ENCODE measurements at regions not wholly inside any gene's neighbourhood (a gene's known extent, or its start where the extent isn't known, plus 50 kb on each side); places are given as distances from the start of the nearest gene placed in this dataset.

DNA sequence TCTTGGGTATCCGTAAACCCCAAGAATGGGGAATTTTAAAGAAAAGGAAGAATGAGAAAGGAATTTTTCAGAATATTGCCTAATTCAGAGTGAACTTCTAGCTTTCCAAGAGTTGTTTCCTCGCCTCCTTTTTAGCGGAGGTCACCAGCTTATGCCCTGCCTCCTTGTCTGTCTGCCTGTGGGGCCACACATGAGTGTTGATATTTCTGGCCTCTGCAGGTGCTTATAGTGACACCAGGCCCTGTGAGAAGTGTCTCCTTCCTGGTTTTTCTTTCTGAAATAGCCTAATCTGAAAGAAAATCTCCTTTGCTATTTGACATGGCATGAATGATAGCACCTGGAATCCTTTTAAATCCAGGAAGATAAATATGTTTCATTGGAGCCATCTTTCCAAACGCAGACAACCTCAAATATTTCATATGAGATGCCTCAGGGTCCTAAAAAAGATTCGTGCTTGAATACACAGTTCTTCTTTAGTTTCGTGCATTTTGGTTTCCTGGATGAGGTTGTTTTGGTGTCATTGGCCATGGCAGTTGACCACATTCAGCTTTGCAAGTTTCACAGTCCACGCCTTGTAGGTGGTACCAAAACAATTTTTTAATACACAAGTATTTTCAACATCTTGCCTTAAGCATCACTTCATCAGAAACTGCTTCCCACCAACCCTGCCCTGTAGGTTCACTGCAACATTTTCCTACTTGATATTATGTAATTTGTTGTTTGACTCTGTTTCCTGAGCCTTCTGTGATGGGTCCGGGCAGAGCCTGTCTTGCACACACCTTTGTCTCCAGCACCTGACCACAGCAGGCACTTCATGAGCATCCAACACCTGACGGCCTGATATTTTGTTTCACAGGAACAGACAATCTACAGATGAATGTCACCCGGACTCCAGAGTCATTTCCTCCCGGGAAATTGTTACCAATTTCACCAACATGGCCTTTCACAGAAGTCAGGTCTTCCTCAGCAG, 159.4 kb downstream of the C11orf91 start:
- TF ChIP-seq, protein P1, sequence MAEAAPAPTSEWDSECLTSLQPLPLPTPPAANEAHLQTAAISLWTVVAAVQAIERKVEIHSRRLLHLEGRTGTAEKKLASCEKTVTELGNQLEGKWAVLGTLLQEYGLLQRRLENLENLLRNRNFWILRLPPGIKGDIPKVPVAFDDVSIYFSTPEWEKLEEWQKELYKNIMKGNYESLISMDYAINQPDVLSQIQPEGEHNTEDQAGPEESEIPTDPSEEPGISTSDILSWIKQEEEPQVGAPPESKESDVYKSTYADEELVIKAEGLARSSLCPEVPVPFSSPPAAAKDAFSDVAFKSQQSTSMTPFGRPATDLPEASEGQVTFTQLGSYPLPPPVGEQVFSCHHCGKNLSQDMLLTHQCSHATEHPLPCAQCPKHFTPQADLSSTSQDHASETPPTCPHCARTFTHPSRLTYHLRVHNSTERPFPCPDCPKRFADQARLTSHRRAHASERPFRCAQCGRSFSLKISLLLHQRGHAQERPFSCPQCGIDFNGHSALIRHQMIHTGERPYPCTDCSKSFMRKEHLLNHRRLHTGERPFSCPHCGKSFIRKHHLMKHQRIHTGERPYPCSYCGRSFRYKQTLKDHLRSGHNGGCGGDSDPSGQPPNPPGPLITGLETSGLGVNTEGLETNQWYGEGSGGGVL (tag by site-specific recombination; IDR thresholded peaks at IDR 0.05): no peak
- TF ChIP-seq, protein P2, sequence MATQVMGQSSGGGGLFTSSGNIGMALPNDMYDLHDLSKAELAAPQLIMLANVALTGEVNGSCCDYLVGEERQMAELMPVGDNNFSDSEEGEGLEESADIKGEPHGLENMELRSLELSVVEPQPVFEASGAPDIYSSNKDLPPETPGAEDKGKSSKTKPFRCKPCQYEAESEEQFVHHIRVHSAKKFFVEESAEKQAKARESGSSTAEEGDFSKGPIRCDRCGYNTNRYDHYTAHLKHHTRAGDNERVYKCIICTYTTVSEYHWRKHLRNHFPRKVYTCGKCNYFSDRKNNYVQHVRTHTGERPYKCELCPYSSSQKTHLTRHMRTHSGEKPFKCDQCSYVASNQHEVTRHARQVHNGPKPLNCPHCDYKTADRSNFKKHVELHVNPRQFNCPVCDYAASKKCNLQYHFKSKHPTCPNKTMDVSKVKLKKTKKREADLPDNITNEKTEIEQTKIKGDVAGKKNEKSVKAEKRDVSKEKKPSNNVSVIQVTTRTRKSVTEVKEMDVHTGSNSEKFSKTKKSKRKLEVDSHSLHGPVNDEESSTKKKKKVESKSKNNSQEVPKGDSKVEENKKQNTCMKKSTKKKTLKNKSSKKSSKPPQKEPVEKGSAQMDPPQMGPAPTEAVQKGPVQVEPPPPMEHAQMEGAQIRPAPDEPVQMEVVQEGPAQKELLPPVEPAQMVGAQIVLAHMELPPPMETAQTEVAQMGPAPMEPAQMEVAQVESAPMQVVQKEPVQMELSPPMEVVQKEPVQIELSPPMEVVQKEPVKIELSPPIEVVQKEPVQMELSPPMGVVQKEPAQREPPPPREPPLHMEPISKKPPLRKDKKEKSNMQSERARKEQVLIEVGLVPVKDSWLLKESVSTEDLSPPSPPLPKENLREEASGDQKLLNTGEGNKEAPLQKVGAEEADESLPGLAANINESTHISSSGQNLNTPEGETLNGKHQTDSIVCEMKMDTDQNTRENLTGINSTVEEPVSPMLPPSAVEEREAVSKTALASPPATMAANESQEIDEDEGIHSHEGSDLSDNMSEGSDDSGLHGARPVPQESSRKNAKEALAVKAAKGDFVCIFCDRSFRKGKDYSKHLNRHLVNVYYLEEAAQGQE (tag by site-specific recombination; IDR thresholded peaks at IDR 0.05): no peak
- TF ChIP-seq, protein P3, sequence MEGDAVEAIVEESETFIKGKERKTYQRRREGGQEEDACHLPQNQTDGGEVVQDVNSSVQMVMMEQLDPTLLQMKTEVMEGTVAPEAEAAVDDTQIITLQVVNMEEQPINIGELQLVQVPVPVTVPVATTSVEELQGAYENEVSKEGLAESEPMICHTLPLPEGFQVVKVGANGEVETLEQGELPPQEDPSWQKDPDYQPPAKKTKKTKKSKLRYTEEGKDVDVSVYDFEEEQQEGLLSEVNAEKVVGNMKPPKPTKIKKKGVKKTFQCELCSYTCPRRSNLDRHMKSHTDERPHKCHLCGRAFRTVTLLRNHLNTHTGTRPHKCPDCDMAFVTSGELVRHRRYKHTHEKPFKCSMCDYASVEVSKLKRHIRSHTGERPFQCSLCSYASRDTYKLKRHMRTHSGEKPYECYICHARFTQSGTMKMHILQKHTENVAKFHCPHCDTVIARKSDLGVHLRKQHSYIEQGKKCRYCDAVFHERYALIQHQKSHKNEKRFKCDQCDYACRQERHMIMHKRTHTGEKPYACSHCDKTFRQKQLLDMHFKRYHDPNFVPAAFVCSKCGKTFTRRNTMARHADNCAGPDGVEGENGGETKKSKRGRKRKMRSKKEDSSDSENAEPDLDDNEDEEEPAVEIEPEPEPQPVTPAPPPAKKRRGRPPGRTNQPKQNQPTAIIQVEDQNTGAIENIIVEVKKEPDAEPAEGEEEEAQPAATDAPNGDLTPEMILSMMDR (tag by site-specific recombination; IDR thresholded peaks at IDR 0.05): no peak
- TF ChIP-seq ZNF112 (tag by site-specific recombination; IDR thresholded peaks at IDR 0.05) (no peak), KLF10 (tag by site-specific recombination; IDR thresholded peaks at IDR 0.05) (no peak), ZNF623 (tag by site-specific recombination; IDR thresholded peaks at IDR 0.05) (no peak)
- TF ChIP-seq, protein P4, sequence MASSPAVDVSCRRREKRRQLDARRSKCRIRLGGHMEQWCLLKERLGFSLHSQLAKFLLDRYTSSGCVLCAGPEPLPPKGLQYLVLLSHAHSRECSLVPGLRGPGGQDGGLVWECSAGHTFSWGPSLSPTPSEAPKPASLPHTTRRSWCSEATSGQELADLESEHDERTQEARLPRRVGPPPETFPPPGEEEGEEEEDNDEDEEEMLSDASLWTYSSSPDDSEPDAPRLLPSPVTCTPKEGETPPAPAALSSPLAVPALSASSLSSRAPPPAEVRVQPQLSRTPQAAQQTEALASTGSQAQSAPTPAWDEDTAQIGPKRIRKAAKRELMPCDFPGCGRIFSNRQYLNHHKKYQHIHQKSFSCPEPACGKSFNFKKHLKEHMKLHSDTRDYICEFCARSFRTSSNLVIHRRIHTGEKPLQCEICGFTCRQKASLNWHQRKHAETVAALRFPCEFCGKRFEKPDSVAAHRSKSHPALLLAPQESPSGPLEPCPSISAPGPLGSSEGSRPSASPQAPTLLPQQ (tag by site-specific recombination; IDR thresholded peaks at IDR 0.05): no peak

Measured in HEK293 (cell line).